OCI-LY3 (cell line): ENCODE measurements at regions not wholly inside any gene's neighbourhood (a gene's known extent, or its start where the extent isn't known, plus 50 kb on each side); places are given as distances from the start of the nearest gene placed in this dataset.

ENCODE experiments used
- CTCF ChIP-seq: fragments of 200-600, 300-600 bp; sonication (generic); IDR thresholded peaks from 2 replicates; pipeline ENCODE4 v1.5.1; 2014; ENCODE audit warnings: antibody characterized with exemption, low read length, low read depth
- EZH2phosphoT487 ChIP-seq: fragments of 200-600 bp; shearing (Covaris generic); IDR thresholded peaks from 2 replicates; pipeline ENCODE4 v1.6.1; 2018; ENCODE audit warnings: antibody characterized with exemption, mixed run types, low read depth

- no peak for TF ChIP-seq CTCF
- TF ChIP-seq EZH2phosphoT487 = no peak
These were observed 71.2 kb downstream of the DIO3 start for GRCh38 chr14:101632520-101632919.
